Colonic mucosa (tissue), 4 donors: ENCODE measurements at regions not wholly inside any gene's neighbourhood (a gene's known extent, or its start where the extent isn't known, plus 50 kb on each side); places are given as distances from the start of the nearest gene placed in this dataset.

Experiments used
- DNase-seq: peaks from one replicate; pipeline ENCODE4 v3.0.0-alpha.2; 2020
- H3K27ac ChIP-seq: fragments of 200-600 bp; one replicate; pipeline ENCODE4 v1.8.0; 2021
- H3K27me3 ChIP-seq: fragments of 200-600 bp; one replicate; pipeline ENCODE4 v1.8.0; 2021
- H3K36me3 ChIP-seq: fragments of 200-600 bp; one replicate; pipeline ENCODE4 v1.8.0; 2021
- H3K4me1 ChIP-seq: fragments of 200-600 bp; one replicate; pipeline ENCODE4 v1.8.0; 2021; ENCODE audit warnings: mild to moderate bottlenecking
- H3K4me3 ChIP-seq: fragments of 200-600 bp; one replicate; pipeline ENCODE4 v1.8.0; 2021
- H3K9ac ChIP-seq, 2 donors: one replicate each; pipeline ENCODE4 v1.7.0; 2013; ENCODE audit warnings: control low read depth in 2 of 2, low read depth in 2 of 2, low read length in 2 of 2
- H3K9me3 ChIP-seq: fragments of 200-600 bp; one replicate; pipeline ENCODE4 v1.8.0; 2021
- CTCF ChIP-seq: fragments of 200-600 bp; IDR thresholded peaks from one replicate; pipeline ENCODE4 v1.8.0; 2022; ENCODE audit warnings: antibody characterized with exemption, mild to moderate bottlenecking
- intact Hi-C: fragments of 100-400 bp; cut with DNase I; formaldehyde crosslinking; loops from one replicate; pipeline ENCODE4 v1.14.1; 2022
- donor health status: healthy.
- donor health status: DM: no; HTN: no; CAD: no.
- donor health status: DM: no; HTN: no; CAD: no.

GRCh38 chr19:30978639-30979038 lies 370.6 kb downstream of the TSHZ3 start:
- no peak for DNase-seq
- H3K9ac ChIP-seq = no peak overlapping the region
- H3K27me3 ChIP-seq = no peaks in the 10 kb centered on the region
- no peaks in the 10 kb centered on the region for H3K36me3 ChIP-seq
- no peaks in the 10 kb centered on the region for H3K9me3 ChIP-seq
- H3K27ac ChIP-seq = no peak overlapping the region
- no peak for TF ChIP-seq CTCF
- H3K4me3 ChIP-seq = no peak overlapping the region
- H3K4me1 ChIP-seq = no peaks in the 10 kb centered on the region
- intact Hi-C loops = no loop called here

- no peak overlapping the region for H3K27ac ChIP-seq
- no peak overlapping the region for H3K9ac ChIP-seq
- H3K9me3 ChIP-seq = no peaks in the 10 kb centered on the region
- no peaks in the 10 kb centered on the region for H3K27me3 ChIP-seq
- no peak for TF ChIP-seq CTCF
- no peaks in the 10 kb centered on the region for H3K36me3 ChIP-seq
- H3K4me3 ChIP-seq = no peak overlapping the region
- no peak for DNase-seq
- H3K4me1 ChIP-seq = peaks cover 3% of the 10 kb centered on the region
- intact Hi-C loops = no loop called here
Measured at GRCh38 chr19:30969591-30969990, 379.6 kb downstream of the TSHZ3 start.

- H3K36me3 ChIP-seq = no peaks in the 10 kb centered on the region
- peaks cover 3% of the 10 kb centered on the region for H3K4me1 ChIP-seq
- H3K27me3 ChIP-seq = no peaks in the 10 kb centered on the region
- H3K27ac ChIP-seq = no peak overlapping the region
- no peak overlapping the region for H3K9ac ChIP-seq
- H3K4me3 ChIP-seq = no peak overlapping the region
- DNase-seq = no peak
- TF ChIP-seq CTCF = no peak
- intact Hi-C loops = no loop called here
- no peaks in the 10 kb centered on the region for H3K9me3 ChIP-seq
Measured at GRCh38 chr19:30968841-30969399, 380.3 kb downstream of the TSHZ3 start.

GRCh38 chr19:30968210-30968609 lies 381.0 kb downstream of the TSHZ3 start:
- Histone ChIP-seq H3K9me3 (no peaks in the 10 kb centered on the region), H3K36me3 (no peaks in the 10 kb centered on the region), H3K9ac (no peak overlapping the region), H3K27ac (no peak overlapping the region), H3K4me1 (peaks cover 3% of the 10 kb centered on the region), H3K27me3 (no peaks in the 10 kb centered on the region), H3K4me3 (no peak overlapping the region)
- no peak for DNase-seq
- no peak for TF ChIP-seq CTCF
- intact Hi-C loops = no loop called here

DNA sequence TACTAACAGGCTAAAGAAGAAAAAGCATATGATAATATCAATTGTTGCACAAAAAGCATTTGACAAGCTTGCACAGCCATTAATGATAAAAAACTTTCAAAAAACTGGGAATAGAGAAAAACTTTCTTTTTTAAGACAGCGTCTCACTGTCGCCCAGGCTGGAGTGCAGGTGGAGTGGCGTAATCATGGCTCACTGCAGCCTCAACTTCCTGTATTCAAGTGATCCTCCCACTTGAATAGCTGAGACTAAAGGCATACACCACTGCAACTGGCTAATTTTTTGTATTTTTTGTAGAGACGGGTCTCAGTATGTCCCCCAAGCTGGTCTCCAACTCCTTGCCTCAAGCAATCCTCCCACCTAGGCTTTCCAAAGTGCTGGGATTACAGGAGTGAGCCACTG lies 382.8 kb downstream of the TSHZ3 start:
- intact Hi-C loops = no loop called here
- Histone ChIP-seq H3K4me1 (peaks cover 3% of the 10 kb centered on the region), H3K9ac (no peak overlapping the region), H3K9me3 (no peaks in the 10 kb centered on the region), H3K27me3 (no peaks in the 10 kb centered on the region), H3K36me3 (no peaks in the 10 kb centered on the region), H3K27ac (no peak overlapping the region), H3K4me3 (no peak overlapping the region)
- no peak for DNase-seq
- TF ChIP-seq CTCF = no peak

DNA sequence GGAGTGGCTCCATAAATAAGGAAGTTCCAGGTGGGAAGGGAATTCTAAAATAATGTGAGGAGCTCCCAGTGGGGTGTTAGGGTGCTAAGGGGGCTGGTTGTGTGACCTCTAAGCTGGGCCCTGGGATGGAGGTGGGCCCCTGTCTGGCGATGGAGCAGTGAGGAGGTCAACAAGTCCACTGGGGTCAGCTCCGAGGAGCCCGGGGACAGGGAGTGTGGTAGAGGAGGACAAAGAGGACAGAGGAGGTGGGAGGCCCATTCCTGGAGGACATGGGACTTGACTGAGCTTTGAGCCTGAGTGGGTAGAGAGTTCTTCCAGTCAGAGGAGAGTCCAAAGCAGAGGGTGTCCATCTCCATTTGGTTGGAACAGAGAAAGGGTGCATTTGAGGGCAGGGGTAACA lies 390.2 kb downstream of the TSHZ3 start:
- H3K4me1 ChIP-seq = no peaks in the 10 kb centered on the region
- DNase-seq = no peak
- intact Hi-C loops = no loop called here
- no peaks in the 10 kb centered on the region for H3K27me3 ChIP-seq
- no peak overlapping the region for H3K27ac ChIP-seq
- no peaks in the 10 kb centered on the region for H3K36me3 ChIP-seq
- no peaks in the 10 kb centered on the region for H3K9me3 ChIP-seq
- TF ChIP-seq CTCF = no peak
- no peak overlapping the region for H3K4me3 ChIP-seq
- no peak overlapping the region for H3K9ac ChIP-seq
